GM18519 (cell line): ENCODE measurements at regions not wholly inside any gene's neighbourhood (a gene's known extent, or its start where the extent isn't known, plus 50 kb on each side); places are given as distances from the start of the nearest gene placed in this dataset.
A peak's percentile ranks its signal among the peaks of the same experiment; 100 is the strongest.

Source experiments
- ATAC-seq: cut with Tn5 transposase; IDR thresholded peaks from one replicate; pipeline ENCODE4 v1.9.1; 2021; ENCODE audit warnings: mild to moderate bottlenecking, moderate library complexity; ENCODE audit not compliant: unreplicated experiment, low FRiP score

DNA sequence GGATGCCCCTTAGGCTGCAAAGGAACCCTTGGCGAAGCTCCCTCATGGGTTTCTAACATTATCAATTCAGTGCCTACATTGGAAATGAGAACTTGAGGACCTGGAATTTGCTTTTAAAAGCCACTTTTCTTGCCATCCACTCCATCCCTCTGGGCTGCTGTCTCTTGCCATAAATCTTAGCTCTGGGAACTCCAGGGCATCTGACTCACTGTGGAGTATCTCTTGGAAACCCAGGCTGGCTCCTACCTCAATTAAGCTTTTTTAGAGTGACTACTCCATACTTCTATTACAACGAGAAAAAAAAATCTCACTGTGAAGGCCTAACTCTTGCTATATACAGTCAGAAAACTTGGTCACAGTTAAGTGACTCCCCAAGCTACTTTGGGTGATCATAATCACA lies 227.2 kb upstream of the SETBP1 start:
- ATAC-seq: no peak

DNA sequence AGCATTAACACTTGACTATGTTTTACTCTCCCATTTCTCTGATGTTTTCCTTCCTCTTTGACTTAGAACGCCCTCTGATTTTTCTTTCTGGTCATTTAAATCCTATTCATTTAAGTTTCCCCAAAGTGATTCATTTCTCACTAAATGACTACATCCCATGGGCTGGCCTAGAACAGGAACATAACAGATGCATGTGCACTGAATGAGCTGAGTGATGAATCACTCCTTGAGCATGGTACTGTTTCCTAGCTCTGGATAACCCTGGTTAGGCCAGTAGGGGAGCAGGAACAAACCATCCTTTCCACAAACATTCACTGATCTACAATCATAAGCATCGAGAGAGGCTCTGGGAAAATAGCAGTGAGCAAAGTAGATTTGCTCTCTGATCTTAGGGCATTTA lies 221.9 kb upstream of the SETBP1 start:
- no peak for ATAC-seq

GRCh38 chr18:44464398-44465180 lies 216.1 kb upstream of the SETBP1 start:
- no peak for ATAC-seq

DNA sequence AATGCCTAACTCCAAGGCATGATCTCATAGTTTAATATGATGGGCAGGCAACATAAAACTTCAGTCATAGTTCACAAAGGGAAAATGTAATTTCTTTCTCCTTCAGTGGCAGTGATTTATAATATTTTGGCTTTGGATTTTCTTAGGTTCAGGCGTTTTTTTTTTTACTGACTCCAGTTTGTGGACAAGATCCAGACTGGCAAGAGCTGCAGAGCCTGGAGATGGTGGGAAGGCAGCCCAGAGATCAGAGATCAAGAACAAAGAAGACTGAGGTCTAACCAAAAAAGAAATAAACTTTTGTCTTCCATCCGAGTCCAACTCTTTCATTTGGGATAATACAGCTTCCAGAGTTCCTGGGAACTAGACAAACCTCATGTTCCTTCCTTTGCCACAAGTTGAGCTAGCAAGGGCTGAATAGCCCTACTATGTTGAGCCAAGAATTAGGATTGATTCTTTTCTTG lies 215.3 kb upstream of the SETBP1 start:
- ATAC-seq: no peak

- ATAC-seq: no peak
These were observed 213.7 kb upstream of the SETBP1 start for GRCh38 chr18:44466997-44467396.

GRCh38 chr18:44467718-44468117 lies 213.0 kb upstream of the SETBP1 start:
- no peak for ATAC-seq

- ATAC-seq: no peak
These were observed 207.2 kb upstream of the SETBP1 start for GRCh38 chr18:44473394-44474066.

- ATAC-seq: no peak
These were observed 206.6 kb upstream of the SETBP1 start for GRCh38 chr18:44474067-44474411.

GRCh38 chr18:44474591-44474990 lies 206.1 kb upstream of the SETBP1 start:
- no peak for ATAC-seq

DNA sequence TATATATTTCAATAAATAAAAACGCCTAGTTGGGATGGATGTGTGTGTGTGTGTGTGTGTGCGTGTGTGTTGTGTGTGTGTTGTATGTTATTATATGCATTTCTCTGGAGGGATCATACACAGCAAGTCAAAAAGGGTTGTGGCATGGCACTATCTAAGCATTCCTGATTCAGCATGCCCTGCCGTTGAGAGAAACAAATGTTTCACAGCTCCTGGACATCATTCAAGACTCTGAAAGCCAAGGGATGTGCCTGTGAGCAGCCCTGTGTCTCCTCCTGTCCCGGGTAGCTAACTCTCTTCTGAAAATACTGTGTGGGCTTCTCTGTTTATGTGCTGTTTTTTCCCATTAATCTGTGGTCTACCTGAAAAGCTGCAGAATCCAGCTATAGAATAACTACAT lies 197.9 kb upstream of the SETBP1 start:
- ATAC-seq: no peak

- no peak for ATAC-seq
These were observed 185.5 kb upstream of the SETBP1 start for GRCh38 chr18:44495151-44495550.

- ATAC-seq: no peak
These were observed 183.4 kb upstream of the SETBP1 start for GRCh38 chr18:44497311-44497710.

DNA sequence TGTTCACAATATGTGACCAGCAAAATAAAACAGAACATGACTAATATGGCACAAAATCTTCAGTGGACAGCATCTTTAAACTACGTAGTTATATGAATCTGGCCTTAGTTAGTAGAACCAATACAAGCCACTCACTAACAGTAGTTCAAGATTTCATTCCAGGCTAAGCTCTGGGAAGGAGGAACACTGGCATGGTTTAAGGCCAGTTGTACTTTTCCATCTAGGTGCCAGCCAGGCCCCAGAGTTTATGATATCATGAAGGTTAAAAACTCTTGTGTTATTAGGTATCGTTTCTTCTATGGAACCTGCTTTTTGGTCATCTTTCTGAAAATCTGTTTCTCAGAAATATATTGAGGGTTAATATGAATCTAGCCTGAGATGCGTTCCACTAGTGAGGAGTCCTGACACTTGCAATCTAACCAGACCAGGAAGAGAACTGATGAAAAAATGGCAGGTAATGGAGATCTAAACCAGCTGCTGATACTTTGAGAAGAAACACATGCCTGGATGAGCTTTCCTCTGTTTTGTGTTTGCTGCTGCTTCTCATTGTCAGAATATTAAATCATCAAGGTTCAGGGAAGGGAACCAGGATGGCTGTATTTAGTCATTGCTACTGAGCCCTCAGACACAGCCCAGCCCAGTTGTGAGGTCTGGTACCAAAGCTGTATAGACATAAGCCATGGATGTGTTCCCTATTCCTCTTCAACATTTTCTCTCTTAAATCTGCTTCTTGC lies 182.8 kb upstream of the SETBP1 start:
- ATAC-seq: no peak

GRCh38 chr18:44500808-44501610 lies 179.7 kb upstream of the SETBP1 start:
- no peak for ATAC-seq

DNA sequence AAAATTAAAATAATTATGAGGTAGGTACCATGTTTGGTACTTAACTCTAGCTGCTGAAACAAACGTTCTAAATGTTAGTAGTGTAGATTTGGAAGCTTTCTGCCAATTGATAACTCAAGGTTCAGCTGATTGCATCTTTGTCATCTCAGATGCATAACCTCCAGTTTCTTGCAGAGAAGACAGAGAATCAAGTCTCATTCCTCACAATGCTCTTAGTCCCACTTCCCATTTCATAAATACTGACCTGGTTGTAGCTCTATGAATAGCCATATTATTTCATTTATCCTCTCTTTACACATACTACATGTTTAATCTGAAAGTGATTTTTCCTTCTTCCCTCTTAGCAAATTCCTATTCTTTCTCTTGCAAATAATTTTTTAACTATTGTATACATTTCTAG lies 178.5 kb upstream of the SETBP1 start:
- ATAC-seq: no peak

DNA sequence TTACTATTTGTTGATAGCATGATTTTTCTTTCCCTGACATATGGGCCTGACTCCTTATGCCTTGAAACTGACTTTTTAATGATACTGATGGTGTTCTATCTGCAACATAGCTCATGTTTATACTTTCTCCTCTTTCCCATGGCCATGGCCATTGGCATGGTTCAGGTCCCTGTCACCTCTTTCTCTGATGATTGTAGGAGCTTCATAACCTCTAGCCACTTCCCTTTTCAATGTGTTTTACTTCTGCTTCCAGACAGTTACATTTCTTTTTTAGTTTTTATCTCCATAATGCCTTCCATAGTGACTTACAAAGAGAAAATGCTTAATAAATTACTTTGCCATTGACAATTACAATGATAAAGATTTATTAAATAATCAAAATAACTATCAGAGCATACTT lies 177.9 kb upstream of the SETBP1 start:
- ATAC-seq: no peak

DNA sequence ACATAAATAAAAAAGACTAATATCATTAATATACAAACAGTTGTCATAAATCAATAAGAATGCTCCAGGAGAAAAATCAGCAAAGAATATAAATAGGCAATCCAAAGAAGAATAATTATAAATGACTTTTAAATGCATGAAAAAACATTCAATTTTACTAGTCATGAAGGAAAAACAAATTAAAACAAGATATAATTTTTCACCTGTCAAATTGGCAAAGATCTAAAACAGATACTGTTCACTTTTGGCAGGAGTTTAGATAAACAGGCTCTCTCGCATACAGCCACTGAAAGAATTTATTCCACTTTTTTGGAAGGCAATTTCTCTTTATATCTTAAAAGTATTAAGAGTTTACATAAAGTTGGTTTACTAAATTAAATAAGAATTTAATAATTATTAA lies 176.8 kb upstream of the SETBP1 start:
- ATAC-seq: no peak

DNA sequence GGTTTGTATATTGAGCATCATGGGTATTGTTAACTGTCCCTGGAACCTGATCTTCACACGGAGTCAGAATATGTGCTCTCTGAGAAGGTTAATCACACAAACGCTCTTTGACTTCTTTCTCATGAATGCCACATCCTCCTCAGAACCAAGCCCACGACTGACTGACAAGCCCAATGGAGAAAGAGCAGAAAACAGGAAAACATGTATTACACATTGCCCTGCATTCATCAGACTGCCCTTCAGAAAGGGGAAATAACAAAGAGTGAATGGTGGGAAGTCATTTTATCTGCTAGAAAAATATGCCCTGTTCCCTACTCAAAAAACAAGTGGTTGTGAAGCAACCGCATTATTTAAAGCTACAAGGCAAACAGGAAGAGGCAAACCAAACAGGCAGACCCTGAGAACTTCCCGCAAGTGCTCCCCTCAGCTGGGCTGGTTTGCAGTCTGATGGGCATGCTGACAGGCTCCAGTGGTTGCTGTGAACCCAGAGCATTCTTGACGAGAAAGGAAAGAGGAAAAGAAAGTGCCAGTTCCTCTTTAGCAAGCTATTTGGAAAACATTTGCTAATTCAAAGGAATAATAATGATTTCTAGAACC lies 172.9 kb upstream of the SETBP1 start:
- peak; percentile 50 for ATAC-seq

- no peak for ATAC-seq
These were observed 172.2 kb upstream of the SETBP1 start for GRCh38 chr18:44508474-44508873.

DNA sequence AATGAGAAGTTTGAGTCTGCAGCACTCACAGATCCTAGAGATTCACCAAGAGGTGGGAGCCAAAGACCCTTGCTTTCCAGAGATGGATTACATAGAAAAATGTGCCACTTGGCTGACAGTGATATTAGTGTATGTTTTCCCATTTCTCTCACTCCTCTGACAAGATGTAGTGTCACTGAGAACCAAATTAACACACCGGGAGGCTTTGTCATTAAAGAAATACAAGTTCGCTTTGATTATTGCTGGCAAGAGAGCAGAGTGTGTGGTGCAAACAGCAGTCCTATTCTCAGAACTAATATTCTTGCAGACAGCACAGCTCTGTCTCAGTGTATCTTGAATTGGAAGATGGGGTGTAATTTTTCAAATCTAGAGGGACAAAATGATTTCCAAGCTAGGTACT lies 171.6 kb upstream of the SETBP1 start:
- ATAC-seq: no peak
